GM19468 (cell line): ENCODE measurements at regions not wholly inside any gene's neighbourhood (a gene's known extent, or its start where the extent isn't known, plus 50 kb on each side); places are given as distances from the start of the nearest gene placed in this dataset.
"Not testable (repeated sequence)": the region's sequence is repeated elsewhere in the genome, so short reads cannot be mapped to it uniquely, and the experiment has no call there.

Experiments used
- ATAC-seq: cut with Tn5 transposase; IDR thresholded peaks from one replicate; pipeline ENCODE4 v1.9.1; 2021; ENCODE audit warnings: mild to moderate bottlenecking, moderate library complexity, moderate number of reproducible peaks; ENCODE audit not compliant: unreplicated experiment; ENCODE audit errors: extremely low read depth

- ATAC-seq = no peak
These were observed 149.7 kb upstream of the TMEM170B start for GRCh38 chr6:11387707-11388430.

- no peak for ATAC-seq
These were observed 150.8 kb upstream of the TMEM170B start for GRCh38 chr6:11386726-11387125.

GRCh38 chr6:11386323-11386722, 151.2 kb upstream of the TMEM170B start:
- peak; percentile 73 for ATAC-seq

- no peak for ATAC-seq
These were observed 152.3 kb upstream of the NEDD9 start for GRCh38 chr6:11384531-11385309.

- peak; percentile 79 for ATAC-seq
These were observed 149.5 kb upstream of the NEDD9 start for GRCh38 chr6:11381801-11382513.

GRCh38 chr6:11380969-11381744, 148.7 kb upstream of the NEDD9 start:
- no peak for ATAC-seq

GRCh38 chr6:11380549-11380948, 148.1 kb upstream of the NEDD9 start:
- no peak for ATAC-seq

GRCh38 chr6:11379805-11380204, 147.3 kb upstream of the NEDD9 start:
- no peak for ATAC-seq

GRCh38 chr6:11378639-11379038, 146.2 kb upstream of the NEDD9 start:
- ATAC-seq = no peak

- peak; percentile 88 for ATAC-seq
These were observed 141.9 kb upstream of the NEDD9 start for GRCh38 chr6:11374036-11375010.

GRCh38 chr6:11373208-11373607, 140.7 kb upstream of the NEDD9 start:
- ATAC-seq = no peak

GRCh38 chr6:11372186-11372790, 139.8 kb upstream of the NEDD9 start:
- not testable (repeated sequence) for ATAC-seq

GRCh38 chr6:11370191-11371018, 137.9 kb upstream of the NEDD9 start:
- ATAC-seq = no peak

GRCh38 chr6:11368760-11369159, 136.3 kb upstream of the NEDD9 start:
- peak; percentile 11 for ATAC-seq

GRCh38 chr6:11368264-11368663, 135.8 kb upstream of the NEDD9 start:
- ATAC-seq = no peak

GRCh38 chr6:11367638-11368199, 135.3 kb upstream of the NEDD9 start:
- no peak for ATAC-seq

- no peak for ATAC-seq
These were observed 134.6 kb upstream of the NEDD9 start for GRCh38 chr6:11366934-11367637.
